IPS DF 6.9 (cell line): ENCODE measurements at regions not wholly inside any gene's neighbourhood (a gene's known extent, or its start where the extent isn't known, plus 50 kb on each side); places are given as distances from the start of the nearest gene placed in this dataset.

Experiments
- DNase-seq: peaks from one replicate; pipeline ENCODE4 v3.0.0-alpha.2; 2013; ENCODE audit warnings: low read depth, low spot score
- H3K27ac ChIP-seq: one replicate; pipeline ENCODE4 v1.5.1; 2013; ENCODE audit warnings: low read length, control low read depth
- H3K27me3 ChIP-seq: 2 replicates; pipeline ENCODE4 v1.6.1; 2013; ENCODE audit warnings: mild to moderate bottlenecking, low read length; ENCODE audit not compliant: control insufficient read depth, insufficient read depth
- H3K36me3 ChIP-seq: 2 replicates; pipeline ENCODE4 v1.6.1; 2013; ENCODE audit warnings: low read length; ENCODE audit not compliant: control insufficient read depth, insufficient read depth
- H3K4me1 ChIP-seq: 2 replicates; pipeline ENCODE4 v1.6.1; 2013; ENCODE audit warnings: low read length; ENCODE audit not compliant: control insufficient read depth, insufficient read depth
- H3K4me3 ChIP-seq: 2 replicates; pipeline ENCODE4 v1.5.1; 2013; ENCODE audit warnings: mild to moderate bottlenecking, low read length
- H3K9me3 ChIP-seq: 2 replicates; pipeline ENCODE4 v1.6.1; 2013; ENCODE audit warnings: low read length, inconsistent platforms; ENCODE audit not compliant: control insufficient read depth, insufficient read depth
- WGBS: extraction: QIAGEN DNeasy Blood & Tissue Kit; methylation state at CpG from one replicate; pipeline ENCODE4 v1.1.7; 2013; ENCODE audit warnings: mixed read lengths, missing lambda C conversion rate; ENCODE audit not compliant: insufficient read length, insufficient coverage; 5-methylcytosine and 5-hydroxymethylcytosine counted together

DNA sequence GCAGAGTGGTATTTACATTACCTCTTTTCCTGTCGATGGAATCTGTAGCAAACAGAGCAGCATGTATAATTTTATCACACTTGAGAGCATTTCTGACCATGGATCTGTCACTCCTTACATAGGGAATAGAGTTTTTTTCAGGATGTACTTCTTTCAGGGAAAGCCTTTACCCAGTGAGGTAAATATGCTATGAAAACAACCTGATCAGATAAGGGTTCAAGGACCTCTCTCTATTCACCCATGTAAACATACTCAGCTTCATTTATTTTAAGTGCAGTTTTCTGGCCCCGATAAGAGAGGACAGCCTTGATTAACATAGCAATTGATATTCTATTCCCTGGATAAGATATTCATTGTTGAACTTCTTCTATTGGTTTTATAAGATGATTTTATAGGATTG is 87.3 kb upstream of the ESX1 start:
- H3K4me1 ChIP-seq: no peaks in the 10 kb centered on the region
- H3K9me3 ChIP-seq: no peaks in the 10 kb centered on the region
- H3K36me3 ChIP-seq: no peaks in the 10 kb centered on the region
- WGBS: no CpG with 5 or more reads among the region's 2 CpGs
- no peak for DNase-seq
- H3K4me3 ChIP-seq: no peak overlapping the region
- no peak overlapping the region for H3K27ac ChIP-seq
- no peaks in the 10 kb centered on the region for H3K27me3 ChIP-seq

DNA sequence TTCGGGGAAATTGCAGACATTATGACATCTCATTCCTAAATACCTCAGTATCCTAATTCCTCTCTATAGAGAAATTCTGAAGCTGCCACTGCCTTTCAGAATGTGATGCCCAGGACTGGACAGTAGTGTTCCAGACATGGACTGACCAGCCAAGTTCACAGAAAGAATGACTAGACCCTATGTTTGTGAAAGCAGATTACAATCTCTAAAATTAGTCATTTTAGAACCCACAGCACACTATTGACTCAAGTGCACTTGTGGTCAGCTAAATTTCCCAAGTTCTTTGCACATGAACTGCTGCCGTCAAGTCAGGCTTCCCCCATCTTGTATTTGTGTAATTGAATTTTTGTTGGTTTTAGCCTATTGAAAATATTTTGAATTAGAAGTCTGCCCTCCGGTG is 81.0 kb upstream of the ESX1 start:
- H3K27ac ChIP-seq: no peak overlapping the region
- H3K4me3 ChIP-seq: no peak overlapping the region
- no CpG with 5 or more reads among the region's 3 CpGs for WGBS
- no peaks in the 10 kb centered on the region for H3K36me3 ChIP-seq
- H3K4me1 ChIP-seq: no peaks in the 10 kb centered on the region
- DNase-seq: no peak
- H3K9me3 ChIP-seq: no peaks in the 10 kb centered on the region
- H3K27me3 ChIP-seq: no peaks in the 10 kb centered on the region

DNA sequence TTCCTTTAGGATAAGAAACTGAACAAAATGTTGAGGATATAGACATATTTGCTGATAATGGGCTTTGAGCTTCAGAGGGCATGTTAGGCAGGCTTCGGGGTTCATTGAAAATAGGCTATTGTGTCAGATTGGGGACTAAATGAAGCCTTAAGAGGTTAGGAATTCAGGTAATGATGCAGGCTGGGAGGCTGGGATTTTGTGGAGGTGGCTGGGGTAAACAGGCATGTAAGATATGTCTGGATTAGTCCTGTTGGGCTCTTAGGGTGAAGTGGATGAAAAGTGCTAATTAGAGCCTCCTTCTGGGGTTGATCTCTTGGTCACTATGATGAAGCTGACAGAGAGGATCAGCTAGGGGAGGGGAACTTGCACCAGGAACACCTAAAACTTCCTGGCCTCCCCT is 80.2 kb upstream of the ESX1 start:
- H3K9me3 ChIP-seq: no peaks in the 10 kb centered on the region
- no peak overlapping the region for H3K27ac ChIP-seq
- H3K4me3 ChIP-seq: no peak overlapping the region
- H3K27me3 ChIP-seq: no peaks in the 10 kb centered on the region
- H3K4me1 ChIP-seq: no peaks in the 10 kb centered on the region
- DNase-seq: no peak
- WGBS: no CpG with 5 or more reads among the region's 1 CpG
- no peaks in the 10 kb centered on the region for H3K36me3 ChIP-seq

DNA sequence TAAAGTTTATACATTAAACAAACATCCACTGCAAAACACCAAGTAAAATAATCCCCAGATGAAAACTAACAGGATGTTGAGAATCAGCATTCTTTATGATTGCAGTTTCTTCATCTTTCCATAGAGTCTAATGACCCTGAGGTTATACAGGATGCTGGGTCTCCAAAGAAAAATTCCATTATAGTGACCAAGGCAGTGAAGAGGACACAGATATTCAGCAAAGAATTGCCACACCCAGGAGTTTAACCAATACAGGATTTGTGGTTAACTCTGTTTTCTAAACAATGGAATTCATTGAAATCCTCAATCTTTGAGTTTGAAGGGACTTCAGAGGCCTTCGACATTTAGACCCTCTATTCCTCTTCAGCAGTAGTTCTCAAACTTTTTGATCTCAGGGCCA is 76.2 kb upstream of the ESX1 start:
- H3K27ac ChIP-seq: no peak overlapping the region
- no peaks in the 10 kb centered on the region for H3K36me3 ChIP-seq
- no peaks in the 10 kb centered on the region for H3K9me3 ChIP-seq
- WGBS: no CpG with 5 or more reads among the region's 1 CpG
- DNase-seq: no peak
- no peaks in the 10 kb centered on the region for H3K27me3 ChIP-seq
- H3K4me3 ChIP-seq: no peak overlapping the region
- no peaks in the 10 kb centered on the region for H3K4me1 ChIP-seq

DNA sequence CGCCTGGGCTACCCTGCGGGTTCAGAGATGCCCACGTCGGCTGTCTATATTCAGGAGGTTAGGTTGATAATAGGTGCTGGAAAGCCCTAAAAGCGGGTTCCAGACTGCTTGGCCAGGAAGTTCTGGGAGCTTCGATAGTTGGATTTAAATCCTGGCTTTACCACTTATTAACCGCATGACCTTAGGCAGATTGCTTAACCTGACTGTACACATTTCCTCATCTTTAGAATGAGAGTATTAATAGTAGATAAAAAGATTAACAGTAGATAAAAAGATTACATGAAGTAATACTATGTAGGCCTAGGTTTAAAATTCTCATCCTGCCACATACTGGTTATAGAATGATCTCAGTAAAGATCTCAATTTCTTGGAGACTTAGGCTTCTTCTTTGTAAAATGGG is 75.0 kb upstream of the ESX1 start:
- no peak overlapping the region for H3K4me3 ChIP-seq
- no peak overlapping the region for H3K27ac ChIP-seq
- no peaks in the 10 kb centered on the region for H3K27me3 ChIP-seq
- DNase-seq: no peak
- no peaks in the 10 kb centered on the region for H3K9me3 ChIP-seq
- WGBS: no CpG with 5 or more reads among the region's 7 CpGs
- no peaks in the 10 kb centered on the region for H3K4me1 ChIP-seq
- H3K36me3 ChIP-seq: no peaks in the 10 kb centered on the region

DNA sequence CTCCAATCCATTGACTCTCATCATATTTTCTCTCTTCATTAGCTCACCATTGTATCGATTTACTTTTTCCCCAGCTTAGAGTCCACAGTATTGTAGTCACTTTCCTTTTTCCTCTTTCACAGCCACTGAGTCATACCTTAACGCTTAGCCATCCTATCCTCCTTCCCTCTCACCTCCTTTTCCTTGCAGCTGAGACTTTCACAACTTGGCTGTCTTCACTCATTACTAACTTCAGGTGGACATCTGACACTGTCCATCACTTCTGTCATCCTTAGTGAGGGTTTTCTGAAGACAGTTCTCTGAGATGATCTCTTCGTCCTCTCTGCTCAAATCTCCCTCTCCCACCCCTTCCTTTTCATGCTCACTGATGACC is 70.5 kb upstream of the ESX1 start:
- no peak overlapping the region for H3K4me3 ChIP-seq
- no peaks in the 10 kb centered on the region for H3K9me3 ChIP-seq
- H3K36me3 ChIP-seq: no peaks in the 10 kb centered on the region
- no peak for DNase-seq
- no CpG with 5 or more reads among the region's 3 CpGs for WGBS
- no peaks in the 10 kb centered on the region for H3K4me1 ChIP-seq
- H3K27ac ChIP-seq: no peak overlapping the region
- no peaks in the 10 kb centered on the region for H3K27me3 ChIP-seq

DNA sequence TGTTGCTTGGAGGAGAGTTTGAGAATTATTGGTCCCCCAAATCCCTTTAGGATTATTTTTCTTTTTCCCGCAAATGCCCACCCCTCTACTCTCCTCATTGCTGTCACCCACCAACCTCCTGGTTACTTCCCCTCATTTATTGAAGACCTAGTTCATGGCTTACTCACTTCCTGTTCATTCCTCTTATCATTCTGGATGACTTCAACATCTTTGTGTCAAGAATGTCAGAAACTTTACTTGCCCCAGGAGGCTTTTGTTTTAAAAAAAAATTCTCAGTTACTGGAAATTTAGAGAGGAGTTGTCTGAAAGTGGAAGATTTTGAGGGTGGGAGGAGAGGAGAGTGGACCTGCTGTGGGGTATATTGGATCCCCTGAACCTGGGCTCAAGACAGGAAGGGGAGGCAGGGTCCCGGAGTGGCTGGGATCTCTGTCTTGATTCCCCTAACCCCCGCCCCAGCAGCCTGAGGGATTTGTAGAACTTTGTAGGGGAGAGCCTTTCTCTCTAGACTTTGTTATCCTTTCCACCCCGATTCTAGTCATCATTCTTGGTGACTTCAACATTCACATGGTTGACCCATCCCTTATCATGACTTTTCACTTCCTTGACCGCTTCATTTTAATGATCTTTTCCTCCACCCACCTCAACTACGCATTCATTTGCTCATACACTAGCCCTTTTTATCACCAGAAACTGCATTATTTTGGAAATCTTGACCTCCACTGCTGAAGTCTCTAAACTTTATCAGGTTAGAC is 69.9 kb upstream of the ESX1 start:
- 100% methylated on average over 2 of the region's 6 CpGs for WGBS
- DNase-seq: no peak
- H3K27me3 ChIP-seq: no peaks in the 10 kb centered on the region

DNA sequence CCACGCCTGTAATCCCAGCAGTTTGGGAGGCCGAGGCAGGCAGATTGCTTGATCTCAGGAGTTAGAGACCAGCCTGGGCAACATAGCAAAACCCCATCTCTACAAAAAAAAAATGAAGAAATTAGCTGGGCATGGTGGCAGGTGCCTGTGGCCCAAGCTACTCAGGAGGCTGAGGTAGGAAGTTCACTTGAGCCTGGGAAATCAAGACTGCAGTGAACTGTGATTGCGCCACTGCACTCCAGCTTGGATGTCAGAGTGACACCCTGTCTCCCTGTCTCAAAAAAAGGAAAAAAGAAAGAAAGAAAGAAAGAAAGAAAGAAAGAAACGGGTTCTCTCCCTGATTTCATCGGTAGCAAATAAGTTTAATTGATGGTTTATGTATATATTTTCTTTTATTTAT is 64.6 kb upstream of the ESX1 start:
- Histone ChIP-seq H3K4me1 (no peaks in the 10 kb centered on the region), H3K27me3 (no peaks in the 10 kb centered on the region), H3K27ac (no peak overlapping the region), H3K36me3 (no peaks in the 10 kb centered on the region), H3K9me3 (no peaks in the 10 kb centered on the region), H3K4me3 (no peak overlapping the region)
- DNase-seq: no peak
- WGBS: no CpG with 5 or more reads among the region's 5 CpGs

More for the DNA sequence above, 69.9 kb upstream of the ESX1 start:
- Histone ChIP-seq H3K27ac (no peak overlapping the region), H3K36me3 (no peaks in the 10 kb centered on the region), H3K9me3 (no peaks in the 10 kb centered on the region), H3K4me3 (no peak overlapping the region), H3K4me1 (no peaks in the 10 kb centered on the region)

DNA sequence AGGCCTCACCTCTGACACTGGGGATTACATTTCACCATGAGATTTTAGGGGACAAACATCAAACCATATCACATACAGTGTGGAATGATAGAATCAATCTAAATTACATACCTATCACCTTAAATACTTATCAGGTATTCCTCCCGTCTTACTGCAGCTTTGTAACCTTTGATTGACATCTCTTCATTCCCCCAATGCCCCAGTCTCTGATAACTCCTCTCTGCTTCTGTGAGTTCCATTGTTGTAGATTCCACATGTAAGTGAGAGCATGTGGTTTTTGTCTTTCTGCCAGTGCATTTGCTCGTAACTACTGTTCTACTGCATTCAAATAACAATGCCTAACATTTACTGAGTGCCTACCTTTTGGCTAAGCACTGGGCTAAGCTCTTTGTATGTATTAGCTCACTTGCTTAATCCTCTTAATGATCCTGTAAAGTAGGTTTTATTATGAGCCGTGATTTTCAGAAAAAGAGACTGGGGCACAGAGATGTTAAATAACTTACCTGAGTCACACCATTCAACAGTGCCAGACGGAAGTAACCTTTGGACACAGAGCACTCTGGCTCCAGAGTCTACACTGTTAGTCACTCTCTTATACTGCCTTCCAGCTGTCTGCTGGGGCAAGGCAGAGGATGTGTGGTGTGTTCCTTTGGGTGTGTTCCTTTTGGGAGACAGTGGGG is 63.7 kb upstream of the ESX1 start:
- Histone ChIP-seq H3K36me3 (no peaks in the 10 kb centered on the region), H3K27me3 (no peaks in the 10 kb centered on the region), H3K4me1 (no peaks in the 10 kb centered on the region), H3K27ac (no peak overlapping the region), H3K9me3 (no peaks in the 10 kb centered on the region), H3K4me3 (no peak overlapping the region)
- WGBS: no CpG with 5 or more reads among the region's 4 CpGs
- no peak for DNase-seq

DNA sequence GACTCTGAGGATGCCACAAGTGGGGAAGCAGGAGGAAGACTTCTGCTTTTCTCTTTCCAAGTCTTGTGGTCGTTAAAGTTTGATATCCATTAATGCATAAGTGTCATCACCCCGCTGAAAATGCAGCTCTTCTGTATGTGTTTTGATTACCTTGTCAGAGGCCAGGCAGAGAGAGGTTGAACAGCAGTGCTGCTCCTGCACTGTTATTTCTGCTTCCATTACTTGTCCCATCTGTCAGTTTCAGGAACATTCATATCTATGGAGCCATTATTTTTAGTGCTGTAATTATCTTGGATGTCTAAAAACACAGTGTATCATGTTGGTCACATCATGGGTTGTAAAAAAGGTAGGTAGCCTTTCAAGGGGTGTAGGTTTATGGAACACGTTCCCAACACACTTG is 62.0 kb upstream of the ESX1 start:
- no peaks in the 10 kb centered on the region for H3K36me3 ChIP-seq
- H3K27ac ChIP-seq: no peak overlapping the region
- H3K4me3 ChIP-seq: no peak overlapping the region
- H3K9me3 ChIP-seq: no peaks in the 10 kb centered on the region
- no peaks in the 10 kb centered on the region for H3K4me1 ChIP-seq
- no CpG with 5 or more reads among the region's 3 CpGs for WGBS
- no peaks in the 10 kb centered on the region for H3K27me3 ChIP-seq
- no peak for DNase-seq

DNA sequence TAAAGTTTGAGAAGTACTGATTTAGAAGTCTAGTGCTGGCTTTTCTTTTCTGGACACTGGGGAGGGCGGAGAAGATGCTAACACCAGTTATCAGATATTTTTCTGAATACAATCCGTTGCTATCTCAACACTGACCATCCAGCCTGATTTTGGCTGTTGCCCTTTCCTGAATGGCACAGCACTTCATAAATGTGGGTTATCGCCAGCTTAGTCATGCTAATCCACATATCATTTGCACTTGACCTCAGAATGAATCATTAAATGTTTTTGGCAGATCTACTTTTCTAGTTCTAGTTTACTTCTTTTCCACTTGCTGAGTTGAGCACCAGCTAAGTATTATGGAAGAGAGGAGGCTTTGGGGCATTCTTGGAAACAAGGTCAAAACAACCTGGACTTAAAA is 60.8 kb upstream of the ESX1 start:
- no peaks in the 10 kb centered on the region for H3K9me3 ChIP-seq
- no peaks in the 10 kb centered on the region for H3K4me1 ChIP-seq
- H3K27me3 ChIP-seq: no peaks in the 10 kb centered on the region
- H3K27ac ChIP-seq: no peak overlapping the region
- H3K4me3 ChIP-seq: no peak overlapping the region
- H3K36me3 ChIP-seq: no peaks in the 10 kb centered on the region
- no peak for DNase-seq
- WGBS: no CpG with 5 or more reads among the region's 3 CpGs
